ENCODE measurements at regions not wholly inside any gene's neighbourhood (a gene's known extent, or its start where the extent isn't known, plus 50 kb on each side); places are given as distances from the start of the nearest gene placed in this dataset.

GRCh38 chr4:125243789-125244397 lies 70.9 kb upstream of the FAT4 start:
- TF ChIP-seq POLR2AphosphoS5 (IDR thresholded peaks at IDR 0.05; ENCODE audit: low read depth, low read length), result no peak
- no peak for TF ChIP-seq REST (IDR thresholded peaks at IDR 0.05; ENCODE audit: insufficient read depth in 1 of 2, low read depth in 2 of 2, low read length in 2 of 2)
- TF ChIP-seq SIN3A (IDR thresholded peaks at IDR 0.05; ENCODE audit: borderline replicate concordance, insufficient read depth, low read length), result no peak
- no peak for TF ChIP-seq TAF1 (IDR thresholded peaks at IDR 0.05; ENCODE audit: borderline replicate concordance, insufficient read depth, low read length)
- TF ChIP-seq FOXP2 (optimal IDR thresholded peaks at IDR 0.05; ENCODE audit: borderline replicate concordance, extremely low read depth, extremely low read length, insufficient read depth), result no peak

- TF ChIP-seq POLR2AphosphoS5 (IDR thresholded peaks at IDR 0.05; ENCODE audit: low read depth, low read length) (no peak), SIN3A (IDR thresholded peaks at IDR 0.05; ENCODE audit: borderline replicate concordance, insufficient read depth, low read length) (no peak), FOXP2 (optimal IDR thresholded peaks at IDR 0.05; ENCODE audit: borderline replicate concordance, extremely low read depth, extremely low read length, insufficient read depth) (no peak), REST (IDR thresholded peaks at IDR 0.05; ENCODE audit: insufficient read depth in 1 of 2, low read depth in 2 of 2, low read length in 2 of 2) (no peak), TAF1 (IDR thresholded peaks at IDR 0.05; ENCODE audit: borderline replicate concordance, insufficient read depth, low read length) (no peak)
These were observed 78.8 kb upstream of the FAT4 start for GRCh38 chr4:125235971-125236370.

GRCh38 chr4:125231661-125232060 lies 83.1 kb upstream of the FAT4 start:
- TF ChIP-seq SIN3A (IDR thresholded peaks at IDR 0.05; ENCODE audit: borderline replicate concordance, insufficient read depth, low read length) (no peak), FOXP2 (optimal IDR thresholded peaks at IDR 0.05; ENCODE audit: borderline replicate concordance, extremely low read depth, extremely low read length, insufficient read depth) (no peak), POLR2AphosphoS5 (IDR thresholded peaks at IDR 0.05; ENCODE audit: low read depth, low read length) (no peak), TAF1 (IDR thresholded peaks at IDR 0.05; ENCODE audit: borderline replicate concordance, insufficient read depth, low read length) (no peak), REST (IDR thresholded peaks at IDR 0.05; ENCODE audit: insufficient read depth in 1 of 2, low read depth in 2 of 2, low read length in 2 of 2) (no peak)

GRCh38 chr4:125229596-125230058 lies 85.1 kb upstream of the FAT4 start:
- TF ChIP-seq SIN3A (IDR thresholded peaks at IDR 0.05; ENCODE audit: borderline replicate concordance, insufficient read depth, low read length) (no peak), FOXP2 (optimal IDR thresholded peaks at IDR 0.05; ENCODE audit: borderline replicate concordance, extremely low read depth, extremely low read length, insufficient read depth) (no peak), TAF1 (IDR thresholded peaks at IDR 0.05; ENCODE audit: borderline replicate concordance, insufficient read depth, low read length) (no peak), REST (IDR thresholded peaks at IDR 0.05; ENCODE audit: insufficient read depth in 1 of 2, low read depth in 2 of 2, low read length in 2 of 2) (no peak), POLR2AphosphoS5 (IDR thresholded peaks at IDR 0.05; ENCODE audit: low read depth, low read length) (no peak)
